ENCODE measurements at regions not wholly inside any gene's neighbourhood (a gene's known extent, or its start where the extent isn't known, plus 50 kb on each side); places are given as distances from the start of the nearest gene placed in this dataset.

DNA sequence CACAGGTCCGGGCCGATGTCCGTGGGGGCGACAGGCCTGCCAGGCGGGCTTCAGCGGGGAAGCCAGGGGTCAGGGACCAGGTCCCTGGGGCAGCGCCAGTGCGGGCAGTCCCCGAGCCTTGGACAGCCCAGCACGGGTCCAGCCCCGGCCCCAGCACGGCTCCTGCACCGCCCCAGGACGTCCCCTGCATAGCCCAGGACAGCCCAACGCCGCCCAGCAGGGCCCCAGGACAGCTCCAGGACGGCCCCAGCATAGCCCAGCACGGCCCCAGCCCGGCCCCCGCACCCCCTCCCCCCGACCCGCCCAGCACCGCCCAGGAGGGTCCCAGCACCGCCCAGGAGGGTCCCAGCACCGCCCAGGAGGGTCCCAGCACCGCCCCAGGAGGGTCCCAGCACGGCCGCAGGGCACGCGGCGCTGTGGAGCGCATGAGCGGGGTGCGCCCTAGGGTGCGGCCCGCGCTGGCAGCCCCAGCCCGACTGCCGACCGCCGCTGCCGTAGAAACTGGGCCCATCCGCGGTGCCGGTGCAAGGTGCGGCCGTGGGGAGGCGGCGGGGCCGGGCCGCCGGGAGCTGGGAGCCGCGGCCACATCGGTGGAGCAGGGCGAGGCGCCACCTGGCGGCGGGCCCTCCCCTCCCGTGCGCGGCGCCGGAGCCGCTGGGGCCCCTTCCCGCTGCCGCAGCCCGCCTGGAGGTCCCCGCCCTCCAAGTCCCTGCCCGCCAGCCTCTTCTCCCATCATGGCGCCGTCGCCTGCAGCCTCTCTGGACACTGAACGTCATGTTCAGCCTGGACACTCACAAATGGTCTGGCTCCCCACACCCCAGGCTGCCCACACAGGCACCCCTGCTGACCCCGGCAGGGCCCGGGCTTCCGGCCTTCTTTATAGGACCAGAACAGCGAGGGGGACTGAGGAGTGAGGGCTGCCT lies 106.8 kb upstream of the NKX1-1 start (continued):
- TF ChIP-seq, protein P1, sequence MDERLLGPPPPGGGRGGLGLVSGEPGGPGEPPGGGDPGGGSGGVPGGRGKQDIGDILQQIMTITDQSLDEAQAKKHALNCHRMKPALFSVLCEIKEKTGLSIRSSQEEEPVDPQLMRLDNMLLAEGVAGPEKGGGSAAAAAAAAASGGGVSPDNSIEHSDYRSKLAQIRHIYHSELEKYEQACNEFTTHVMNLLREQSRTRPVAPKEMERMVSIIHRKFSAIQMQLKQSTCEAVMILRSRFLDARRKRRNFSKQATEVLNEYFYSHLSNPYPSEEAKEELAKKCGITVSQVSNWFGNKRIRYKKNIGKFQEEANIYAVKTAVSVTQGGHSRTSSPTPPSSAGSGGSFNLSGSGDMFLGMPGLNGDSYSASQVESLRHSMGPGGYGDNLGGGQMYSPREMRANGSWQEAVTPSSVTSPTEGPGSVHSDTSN (CRISPR knock-in tag; IDR thresholded peaks at IDR 0.05; ENCODE audit: low read depth), result no peak
- TF ChIP-seq, protein P1 (tag; conservative IDR thresholded peaks at IDR 0.05; ENCODE audit: low read depth), result no peak
- TF ChIP-seq MAFK (IDR thresholded peaks at IDR 0.05; ENCODE audit: low read length) (no peak), CTBP1 (IDR thresholded peaks at IDR 0.05; ENCODE audit: borderline replicate concordance) (peak; percentile 49; the same call in 1 of the 2 replicates), SREBF2 (CRISPR knock-in tag; IDR thresholded peaks at IDR 0.05) (no peak), ZNF507 (tag; conservative IDR thresholded peaks at IDR 0.05) (no peak), TAL1 (IDR thresholded peaks at IDR 0.05) (no peak), ZNF232 (CRISPR knock-in tag; IDR thresholded peaks at IDR 0.05) (no peak), KAT7 (CRISPR knock-in tag; IDR thresholded peaks at IDR 0.05; ENCODE audit: borderline replicate concordance) (no peak), TAF7 (tag; IDR thresholded peaks at IDR 0.05) (no peak), WHSC1 (IDR thresholded peaks at IDR 0.05; ENCODE audit: low read length) (no peak), BRF1 (IDR thresholded peaks at IDR 0.05; ENCODE audit: borderline replicate concordance, extremely low read depth, insufficient read length) (no peak), ZNF395 (CRISPR knock-in tag; IDR thresholded peaks at IDR 0.05) (no peak), MCM5 (IDR thresholded peaks at IDR 0.05; ENCODE audit: low read depth) (no peak), POLR2G (IDR thresholded peaks at IDR 0.05; ENCODE audit: low read depth, low read length) (no peak), MEIS2 (IDR thresholded peaks at IDR 0.05; ENCODE audit: partially characterized antibody) (no peak), IRF2 (CRISPR knock-in tag; IDR thresholded peaks at IDR 0.05) (no peak)
- TF ChIP-seq, protein P2, sequence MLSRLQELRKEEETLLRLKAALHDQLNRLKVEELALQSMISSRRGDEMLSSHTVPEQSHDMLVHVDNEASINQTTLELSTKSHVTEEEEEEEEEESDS (CRISPR knock-in tag; IDR thresholded peaks at IDR 0.05), result no peak
- TF ChIP-seq, protein P3, sequence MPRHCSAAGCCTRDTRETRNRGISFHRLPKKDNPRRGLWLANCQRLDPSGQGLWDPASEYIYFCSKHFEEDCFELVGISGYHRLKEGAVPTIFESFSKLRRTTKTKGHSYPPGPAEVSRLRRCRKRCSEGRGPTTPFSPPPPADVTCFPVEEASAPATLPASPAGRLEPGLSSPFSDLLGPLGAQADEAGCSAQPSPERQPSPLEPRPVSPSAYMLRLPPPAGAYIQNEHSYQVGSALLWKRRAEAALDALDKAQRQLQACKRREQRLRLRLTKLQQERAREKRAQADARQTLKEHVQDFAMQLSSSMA (CRISPR knock-in tag; IDR thresholded peaks at IDR 0.05), result peak; percentile 37; the same call in 1 of the 2 replicates
- TF ChIP-seq, protein P4, sequence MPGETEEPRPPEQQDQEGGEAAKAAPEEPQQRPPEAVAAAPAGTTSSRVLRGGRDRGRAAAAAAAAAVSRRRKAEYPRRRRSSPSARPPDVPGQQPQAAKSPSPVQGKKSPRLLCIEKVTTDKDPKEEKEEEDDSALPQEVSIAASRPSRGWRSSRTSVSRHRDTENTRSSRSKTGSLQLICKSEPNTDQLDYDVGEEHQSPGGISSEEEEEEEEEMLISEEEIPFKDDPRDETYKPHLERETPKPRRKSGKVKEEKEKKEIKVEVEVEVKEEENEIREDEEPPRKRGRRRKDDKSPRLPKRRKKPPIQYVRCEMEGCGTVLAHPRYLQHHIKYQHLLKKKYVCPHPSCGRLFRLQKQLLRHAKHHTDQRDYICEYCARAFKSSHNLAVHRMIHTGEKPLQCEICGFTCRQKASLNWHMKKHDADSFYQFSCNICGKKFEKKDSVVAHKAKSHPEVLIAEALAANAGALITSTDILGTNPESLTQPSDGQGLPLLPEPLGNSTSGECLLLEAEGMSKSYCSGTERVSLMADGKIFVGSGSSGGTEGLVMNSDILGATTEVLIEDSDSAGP (CRISPR knock-in tag; IDR thresholded peaks at IDR 0.05), result no peak
- TF ChIP-seq, protein P5, sequence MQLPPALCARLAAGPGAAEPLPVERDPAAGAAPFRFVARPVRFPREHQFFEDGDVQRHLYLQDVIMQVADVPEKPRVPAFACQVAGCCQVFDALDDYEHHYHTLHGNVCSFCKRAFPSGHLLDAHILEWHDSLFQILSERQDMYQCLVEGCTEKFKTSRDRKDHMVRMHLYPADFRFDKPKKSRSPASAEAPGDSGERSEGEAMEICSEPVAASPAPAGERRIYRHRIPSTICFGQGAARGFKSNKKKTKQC (CRISPR knock-in tag; IDR thresholded peaks at IDR 0.05), result no peak

All from K562 (cell line).